GM12864 (cell line): ENCODE measurements at regions not wholly inside any gene's neighbourhood (a gene's known extent, or its start where the extent isn't known, plus 50 kb on each side); places are given as distances from the start of the nearest gene placed in this dataset.
"Not testable (repeated sequence)": the region's sequence is repeated elsewhere in the genome, so short reads cannot be mapped to it uniquely, and the experiment has no call there.

Experiments
- DNase-seq: peaks from one replicate; pipeline ENCODE4 v3.0.0-alpha.2; 2011; ENCODE audit warnings: low read depth
- H3K4me3 ChIP-seq: 2 replicates; pipeline ENCODE4 v1.5.1; 2011; ENCODE audit warnings: mild to moderate bottlenecking, low read depth, low read length, control low read depth
- TF ChIP-seq, protein P1 (sequence below): IDR thresholded peaks from 2 replicates; pipeline ENCODE4 v1.5.1; 2011; ENCODE audit warnings: low read depth, mild to moderate bottlenecking, moderate library complexity, low read length, control low read depth, inconsistent platforms; ENCODE audit errors: missing control alignments

DNA sequence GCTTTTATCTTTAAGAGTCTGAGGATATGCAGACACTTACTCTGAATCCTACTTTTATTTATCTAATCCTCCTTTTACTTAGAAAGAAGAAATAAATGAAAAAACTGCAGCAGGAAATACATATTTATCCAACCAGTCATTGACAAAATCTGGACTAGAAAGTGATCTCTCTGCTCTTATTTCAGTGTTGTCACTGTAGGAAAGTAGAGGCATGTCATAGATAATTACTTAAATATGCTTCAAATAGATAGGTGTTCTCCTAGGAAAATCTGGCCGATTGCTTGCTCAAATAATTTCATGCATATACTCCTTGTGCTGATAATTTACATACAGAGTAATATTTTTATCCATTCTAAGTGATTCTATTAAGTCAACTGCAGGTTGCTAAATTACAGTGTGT, 2001.9 kb upstream of the C9orf72 start:
- no peak overlapping the region for H3K4me3 ChIP-seq
- TF ChIP-seq, protein P1, sequence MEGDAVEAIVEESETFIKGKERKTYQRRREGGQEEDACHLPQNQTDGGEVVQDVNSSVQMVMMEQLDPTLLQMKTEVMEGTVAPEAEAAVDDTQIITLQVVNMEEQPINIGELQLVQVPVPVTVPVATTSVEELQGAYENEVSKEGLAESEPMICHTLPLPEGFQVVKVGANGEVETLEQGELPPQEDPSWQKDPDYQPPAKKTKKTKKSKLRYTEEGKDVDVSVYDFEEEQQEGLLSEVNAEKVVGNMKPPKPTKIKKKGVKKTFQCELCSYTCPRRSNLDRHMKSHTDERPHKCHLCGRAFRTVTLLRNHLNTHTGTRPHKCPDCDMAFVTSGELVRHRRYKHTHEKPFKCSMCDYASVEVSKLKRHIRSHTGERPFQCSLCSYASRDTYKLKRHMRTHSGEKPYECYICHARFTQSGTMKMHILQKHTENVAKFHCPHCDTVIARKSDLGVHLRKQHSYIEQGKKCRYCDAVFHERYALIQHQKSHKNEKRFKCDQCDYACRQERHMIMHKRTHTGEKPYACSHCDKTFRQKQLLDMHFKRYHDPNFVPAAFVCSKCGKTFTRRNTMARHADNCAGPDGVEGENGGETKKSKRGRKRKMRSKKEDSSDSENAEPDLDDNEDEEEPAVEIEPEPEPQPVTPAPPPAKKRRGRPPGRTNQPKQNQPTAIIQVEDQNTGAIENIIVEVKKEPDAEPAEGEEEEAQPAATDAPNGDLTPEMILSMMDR, result no peak
- DNase-seq, result no peak

DNA sequence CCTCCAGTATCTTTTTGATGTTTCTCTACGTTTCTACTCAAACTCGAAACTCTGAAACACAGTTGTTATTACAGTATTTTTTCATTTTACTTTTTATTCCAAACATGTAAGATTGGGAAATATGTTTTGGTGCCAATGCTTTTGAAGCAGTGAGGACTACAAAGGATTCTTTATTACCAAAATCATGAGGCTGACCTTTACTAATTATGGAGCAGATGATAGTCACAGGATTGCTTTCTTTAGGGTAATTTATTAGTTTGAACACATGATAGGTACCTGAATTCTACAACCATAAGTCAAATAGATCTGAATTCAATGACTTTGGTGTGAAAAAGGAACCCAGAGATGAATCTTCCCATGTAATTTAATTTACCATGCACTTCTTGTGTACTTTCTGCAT, 2015.1 kb upstream of the C9orf72 start:
- TF ChIP-seq, protein P1, result no peak
- no peak overlapping the region for H3K4me3 ChIP-seq
- no peak for DNase-seq

DNA sequence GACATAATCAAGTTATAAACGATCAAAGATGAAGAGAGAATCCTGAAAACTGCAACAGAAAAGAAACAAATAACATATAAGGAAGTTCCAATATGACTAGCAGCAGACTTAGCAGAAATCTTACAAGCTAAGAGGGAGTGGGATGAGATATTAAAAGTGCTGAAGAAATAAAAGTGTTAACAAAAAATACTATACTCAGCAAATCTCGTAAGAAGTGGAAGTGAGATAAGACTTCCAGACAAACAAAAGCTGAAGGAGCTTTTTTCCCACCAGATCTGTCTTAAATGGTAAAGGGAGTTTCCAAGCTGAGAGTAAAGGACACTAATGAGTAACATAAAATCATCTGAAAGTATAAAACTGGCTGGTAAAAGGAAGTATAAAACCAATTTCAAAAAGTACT, 2036.0 kb upstream of the C9orf72 start:
- TF ChIP-seq, protein P1, result no peak

DNA sequence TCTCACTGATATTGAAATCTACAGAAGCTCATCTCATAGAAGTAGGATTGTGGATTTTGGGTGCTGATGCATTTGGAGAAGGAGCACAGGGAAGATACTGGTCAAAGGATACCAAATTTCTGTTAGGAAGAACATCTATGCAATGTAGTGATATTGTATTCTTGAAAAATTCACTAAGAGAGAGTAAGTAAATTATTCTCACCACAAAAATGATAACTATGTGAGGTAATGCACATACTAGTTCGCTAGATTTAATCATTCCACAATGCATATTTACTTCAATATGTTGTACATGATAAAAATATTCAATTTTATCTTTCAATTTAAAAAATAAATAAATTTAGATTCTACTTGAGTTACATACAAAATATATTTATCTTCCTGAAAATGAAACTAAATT, 2040.5 kb upstream of the C9orf72 start:
- TF ChIP-seq, protein P1, result no peak
- no peak overlapping the region for H3K4me3 ChIP-seq
- DNase-seq, result no peak

More for the DNA sequence above, 2036.0 kb upstream of the C9orf72 start:
- DNase-seq, result no peak
- no peak overlapping the region for H3K4me3 ChIP-seq

DNA sequence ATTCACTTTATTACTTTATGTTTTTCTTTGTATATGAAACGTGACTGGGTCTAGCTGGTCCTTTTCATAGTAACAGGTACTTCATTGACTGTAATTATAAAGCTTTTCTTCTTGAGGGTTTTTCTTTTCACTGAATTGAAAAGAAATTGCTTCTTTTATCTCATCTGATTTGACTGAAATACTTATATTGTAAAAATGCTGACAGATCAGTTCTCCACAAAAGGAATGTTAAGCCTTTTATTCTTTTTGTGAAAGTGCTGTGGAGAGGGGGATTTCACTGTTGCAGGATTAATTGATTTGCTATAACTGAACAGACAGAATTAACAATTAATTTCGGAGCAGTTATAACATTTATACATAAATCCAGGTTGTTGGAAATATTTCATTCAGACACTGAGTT, 2043.6 kb upstream of the C9orf72 start:
- no peak for DNase-seq
- TF ChIP-seq, protein P1, result no peak
- H3K4me3 ChIP-seq, result no peak overlapping the region

DNA sequence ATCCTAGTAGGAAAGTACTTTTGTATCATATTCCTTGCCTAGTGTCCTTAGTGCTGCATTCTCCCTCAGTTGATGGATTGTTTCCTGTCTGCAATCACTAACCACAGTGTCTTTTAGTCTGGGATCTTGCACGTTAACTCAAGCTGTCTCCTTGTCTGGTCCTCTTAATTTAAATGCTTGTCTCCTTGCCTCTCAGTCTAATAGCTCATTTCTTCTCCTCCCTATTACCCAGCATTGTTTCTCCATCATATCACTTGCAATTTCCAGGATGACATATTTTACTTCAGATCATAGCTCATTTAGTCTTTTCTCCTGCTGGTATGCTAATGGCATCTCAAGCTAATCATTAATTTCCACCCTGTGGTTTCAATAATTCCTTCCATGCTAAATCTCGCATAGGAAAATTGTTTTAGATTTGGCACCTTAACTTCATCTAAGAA, 2052.0 kb upstream of the C9orf72 start:
- H3K4me3 ChIP-seq, result no peak overlapping the region
- TF ChIP-seq, protein P1, result no peak
- DNase-seq, result no peak

DNA sequence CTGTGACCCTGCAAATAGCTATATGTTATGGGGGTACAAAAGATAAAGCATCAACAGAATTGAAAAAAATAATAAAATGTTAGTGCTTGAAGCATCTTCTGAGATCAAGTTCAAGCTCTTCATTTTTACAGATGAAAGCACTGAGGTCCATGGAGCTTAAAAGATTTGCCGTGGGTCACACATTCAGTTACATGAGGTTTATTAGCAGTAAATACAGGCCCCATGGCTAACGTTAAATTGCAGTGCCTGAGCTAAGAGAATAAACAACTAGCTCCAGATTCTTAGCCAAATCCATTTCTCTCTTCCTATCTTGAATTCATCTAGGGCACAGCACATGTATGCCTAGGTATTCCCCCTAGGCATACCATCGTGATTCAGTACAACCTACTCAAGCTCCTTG, 2052.7 kb upstream of the C9orf72 start:
- H3K4me3 ChIP-seq, result no peak overlapping the region
- DNase-seq, result no peak
- TF ChIP-seq, protein P1, result no peak

DNA sequence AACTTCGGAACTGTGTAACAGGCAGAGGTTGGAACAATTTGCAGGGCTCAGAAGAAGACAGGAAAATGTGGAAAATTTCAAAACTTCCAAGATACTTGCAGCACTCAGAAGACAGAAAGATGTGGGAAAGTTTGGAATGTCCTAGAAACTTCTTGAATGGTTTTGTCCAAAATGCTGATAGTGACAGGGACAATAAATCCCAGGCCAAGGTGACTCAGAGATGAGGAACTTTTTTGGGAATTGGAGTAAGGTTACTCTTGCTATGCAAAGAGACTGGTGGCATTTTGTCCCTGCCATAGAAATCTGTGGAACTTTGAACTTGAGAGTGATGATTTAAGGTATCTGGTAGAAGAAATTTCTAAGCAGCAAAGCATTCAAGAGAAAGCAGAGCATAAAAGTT, 2055.6 kb upstream of the C9orf72 start:
- DNase-seq, H3K4me3 ChIP-seq: not testable (repeated sequence)
